Keratinocyte (primary cell): ENCODE measurements at regions not wholly inside any gene's neighbourhood (a gene's known extent, or its start where the extent isn't known, plus 50 kb on each side); places are given as distances from the start of the nearest gene placed in this dataset.
"Not testable (repeated sequence)": the region's sequence is repeated elsewhere in the genome, so short reads cannot be mapped to it uniquely, and the experiment has no call there.

Source experiments
- DNase-seq: peaks from one replicate; pipeline ENCODE4 v3.0.0-alpha.2; 2011; ENCODE audit warnings: low read depth, missing footprints, low spot score
- FAIRE-seq: peaks from 2 replicates; lab custom pipeline; 2011; peaks lifted over from hg19 to GRCh38; lab: Jason Lieb, UNC
- H2AFZ ChIP-seq: 2 replicates; pipeline ENCODE4 v1.6.0; 2012; ENCODE audit warnings: low read length, control low read depth, inconsistent platforms; ENCODE audit not compliant: control insufficient read depth
- H3K27ac ChIP-seq: 2 replicates; pipeline ENCODE4 v1.5.1; 2011; ENCODE audit warnings: low read length; ENCODE audit not compliant: control insufficient read depth, insufficient read depth
- H3K27me3 ChIP-seq: 3 replicates; pipeline ENCODE4 v1.6.0; 2011; ENCODE audit warnings: low read length; ENCODE audit not compliant: control insufficient read depth, insufficient read depth; ENCODE audit errors: extremely low read depth
- H3K36me3 ChIP-seq, 2 experiments: 2 replicates in 1 of 2; 3 replicates in 1 of 2; pipeline ENCODE4 v1.5.1; 2011; ENCODE audit warnings: low read length in 2 of 2, mild to moderate bottlenecking in 1 of 2; ENCODE audit not compliant: control insufficient read depth in 2 of 2, insufficient read depth in 2 of 2; ENCODE audit errors: extremely low read depth in 1 of 2
- H3K4me1 ChIP-seq: 3 replicates; pipeline ENCODE4 v1.5.1; 2011; ENCODE audit warnings: low read length; ENCODE audit not compliant: control insufficient read depth, insufficient read depth; ENCODE audit errors: extremely low read depth
- H3K4me2 ChIP-seq: 3 replicates; pipeline ENCODE4 v1.6.0; 2011; ENCODE audit warnings: low read depth, low read length; ENCODE audit not compliant: control insufficient read depth, insufficient read depth; ENCODE audit errors: extremely low read depth
- H3K4me3 ChIP-seq, 3 experiments: fragments of 200-600 bp in 1 of 3; sonication (generic) in 1 of 3; 2 replicates in 2 of 3; 3 replicates in 1 of 3; pipeline ENCODE4 v1.5.1; 2011 to 2016; ENCODE audit warnings: low read length in 3 of 3, mild to moderate bottlenecking in 3 of 3, control low read depth in 2 of 3, inconsistent platforms in 1 of 3, low read depth in 1 of 3, mixed read lengths in 1 of 3, mixed run types in 1 of 3, moderate library complexity in 1 of 3; ENCODE audit not compliant: control insufficient read depth in 2 of 3, insufficient read depth in 2 of 3; ENCODE audit errors: extremely low read depth in 1 of 3
- H3K79me2 ChIP-seq: 2 replicates; pipeline ENCODE4 v1.6.0; 2012; ENCODE audit warnings: low read length; ENCODE audit not compliant: control insufficient read depth, insufficient read depth
- H3K9ac ChIP-seq: 3 replicates; pipeline ENCODE4 v1.6.0; 2011; ENCODE audit warnings: low read length; ENCODE audit not compliant: control insufficient read depth, insufficient read depth; ENCODE audit errors: extremely low read depth
- H3K9me1 ChIP-seq: 3 replicates; pipeline ENCODE4 v1.6.0; 2011; ENCODE audit warnings: low read length; ENCODE audit not compliant: control insufficient read depth, insufficient read depth; ENCODE audit errors: extremely low read depth
- H3K9me3 ChIP-seq: 2 replicates; pipeline ENCODE4 v1.5.1; 2012; ENCODE audit warnings: low read depth, low read length; ENCODE audit not compliant: control insufficient read depth
- H4K20me1 ChIP-seq: 3 replicates; pipeline ENCODE4 v1.6.0; 2011; ENCODE audit warnings: low read length; ENCODE audit not compliant: control insufficient read depth, insufficient read depth; ENCODE audit errors: extremely low read depth
- EZH2 ChIP-seq: IDR thresholded peaks from one replicate; pipeline ENCODE4 v1.6.1; 2012; ENCODE audit warnings: inconsistent platforms, mild to moderate bottlenecking, low read length, moderate library complexity
- dilution Hi-C: fragments of 300-500 bp; cut with MboI; formaldehyde crosslinking; loops from one replicate; pipeline ENCODE4 v1.7.0; 2020; ENCODE audit warnings: low sequenced_read_pairs; ENCODE audit not compliant: extremely low pct_ligation_motif_present
- TF ChIP-seq, protein P1 (sequence below), 3 experiments: IDR thresholded peaks in 1 of 3; conservative IDR thresholded peaks in 1 of 3; optimal IDR thresholded peaks in 1 of 3; 2 replicates in 2 of 3; 3 replicates in 1 of 3; pipeline versions ENCODE3 to v1.5.1; 2011; ENCODE audit warnings: low read length in 3 of 3, mild to moderate bottlenecking in 3 of 3, moderate library complexity in 2 of 3, control low read depth in 1 of 3, inconsistent platforms in 1 of 3; ENCODE audit not compliant: insufficient read depth in 2 of 3; ENCODE audit errors: extremely low read depth in 1 of 3

DNA sequence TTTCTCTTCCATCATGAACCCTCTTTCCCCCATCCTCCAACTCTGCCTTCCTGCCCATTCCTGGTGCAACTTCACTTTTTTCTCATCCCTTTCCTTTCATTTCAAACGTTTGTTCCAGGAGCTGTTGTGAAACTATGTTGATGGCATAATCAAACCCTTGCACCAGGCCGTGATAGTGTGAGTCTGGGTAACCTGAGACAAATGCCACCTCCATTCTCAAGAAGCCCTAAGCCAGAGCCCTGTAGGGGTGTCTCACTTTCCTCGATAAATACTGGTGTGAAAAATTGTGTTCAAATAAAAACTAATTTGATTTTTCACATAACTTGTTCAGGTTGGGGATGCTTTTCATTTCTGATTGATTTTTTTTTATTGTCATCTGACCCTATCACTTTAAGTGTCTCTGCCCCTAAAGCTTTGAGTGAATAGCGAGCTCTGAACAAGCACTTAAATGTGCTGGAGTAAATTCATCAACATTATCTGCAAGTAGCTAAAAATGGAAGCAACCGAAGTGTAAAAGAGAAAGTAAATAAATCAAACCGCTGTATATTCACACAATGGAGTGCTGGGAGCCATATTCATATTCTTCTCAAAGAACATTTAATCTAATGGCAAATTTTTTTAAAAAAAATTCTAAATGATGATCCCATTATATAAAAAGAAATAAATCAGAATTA lies 303.1 kb upstream of the CDYL start:
- H3K36me3 ChIP-seq, result no peaks in the 10 kb centered on the region
- H3K9me1 ChIP-seq, result no peaks in the 10 kb centered on the region
- no peaks in the 10 kb centered on the region for H3K79me2 ChIP-seq
- H4K20me1 ChIP-seq, result no peaks in the 10 kb centered on the region
- H3K27ac ChIP-seq, result no peak overlapping the region
- TF ChIP-seq, protein P1, sequence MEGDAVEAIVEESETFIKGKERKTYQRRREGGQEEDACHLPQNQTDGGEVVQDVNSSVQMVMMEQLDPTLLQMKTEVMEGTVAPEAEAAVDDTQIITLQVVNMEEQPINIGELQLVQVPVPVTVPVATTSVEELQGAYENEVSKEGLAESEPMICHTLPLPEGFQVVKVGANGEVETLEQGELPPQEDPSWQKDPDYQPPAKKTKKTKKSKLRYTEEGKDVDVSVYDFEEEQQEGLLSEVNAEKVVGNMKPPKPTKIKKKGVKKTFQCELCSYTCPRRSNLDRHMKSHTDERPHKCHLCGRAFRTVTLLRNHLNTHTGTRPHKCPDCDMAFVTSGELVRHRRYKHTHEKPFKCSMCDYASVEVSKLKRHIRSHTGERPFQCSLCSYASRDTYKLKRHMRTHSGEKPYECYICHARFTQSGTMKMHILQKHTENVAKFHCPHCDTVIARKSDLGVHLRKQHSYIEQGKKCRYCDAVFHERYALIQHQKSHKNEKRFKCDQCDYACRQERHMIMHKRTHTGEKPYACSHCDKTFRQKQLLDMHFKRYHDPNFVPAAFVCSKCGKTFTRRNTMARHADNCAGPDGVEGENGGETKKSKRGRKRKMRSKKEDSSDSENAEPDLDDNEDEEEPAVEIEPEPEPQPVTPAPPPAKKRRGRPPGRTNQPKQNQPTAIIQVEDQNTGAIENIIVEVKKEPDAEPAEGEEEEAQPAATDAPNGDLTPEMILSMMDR (optimal IDR thresholded peaks at IDR 0.05 in 1 of 3, IDR thresholded peaks at IDR 0.05 in 1 of 3, conservative IDR thresholded peaks at IDR 0.05 in 1 of 3; ENCODE audit: extremely low read depth in 1 of 3, insufficient read depth in 2 of 3, low read length in 3 of 3), result no peak
- TF ChIP-seq EZH2, result no peak
- H3K27me3 ChIP-seq, result no peaks in the 10 kb centered on the region
- no peak for DNase-seq
- peaks cover 7% of the 10 kb centered on the region for H3K9me3 ChIP-seq
- FAIRE-seq, result no peak
- no peaks in the 10 kb centered on the region for H3K4me1 ChIP-seq
- no peak overlapping the region for H3K4me2 ChIP-seq
- no peak overlapping the region for H3K9ac ChIP-seq
- no peak overlapping the region for H3K4me3 ChIP-seq
- dilution Hi-C loops, result no loop called here
- H2AFZ ChIP-seq, result no peak overlapping the region

- Histone ChIP-seq H3K27ac (no peak overlapping the region), H3K79me2 (no peaks in the 10 kb centered on the region), H3K4me2 (no peak overlapping the region), H3K4me3 (no peak overlapping the region), H3K9me3 (peaks cover 7% of the 10 kb centered on the region), H2AFZ (no peak overlapping the region), H3K9ac (no peak overlapping the region), H3K9me1 (no peaks in the 10 kb centered on the region), H4K20me1 (no peaks in the 10 kb centered on the region), H3K36me3 (no peaks in the 10 kb centered on the region), H3K4me1 (no peaks in the 10 kb centered on the region), H3K27me3 (no peaks in the 10 kb centered on the region)
- dilution Hi-C loops, result no loop called here
- DNase-seq, result no peak
- no peak for FAIRE-seq
- no peak for TF ChIP-seq EZH2
- TF ChIP-seq, protein P1 (optimal IDR thresholded peaks at IDR 0.05 in 1 of 3, IDR thresholded peaks at IDR 0.05 in 1 of 3, conservative IDR thresholded peaks at IDR 0.05 in 1 of 3; ENCODE audit: extremely low read depth in 1 of 3, insufficient read depth in 2 of 3, low read length in 3 of 3), result no peak
Measured at GRCh38 chr6:4472222-4472621, 304.0 kb upstream of the CDYL start.

DNA sequence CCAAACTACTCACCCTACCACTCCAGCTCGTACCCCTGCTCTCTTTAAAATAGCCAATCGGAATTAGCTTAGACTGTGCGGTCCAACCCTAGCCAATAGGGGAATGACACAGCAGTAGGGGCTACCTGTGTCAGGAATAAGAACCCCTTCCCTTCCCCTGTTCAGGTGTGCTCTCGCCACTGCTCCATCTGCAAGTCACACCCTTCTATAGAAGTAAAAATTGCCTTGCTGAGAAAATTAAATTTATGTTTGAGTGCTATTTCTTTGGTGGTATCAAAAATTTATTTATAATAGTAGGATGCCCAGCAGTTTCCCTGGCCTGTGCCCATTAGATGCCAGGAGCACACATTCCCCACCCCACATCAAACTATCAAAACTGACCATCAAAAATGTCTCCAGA lies 304.7 kb upstream of the CDYL start:
- H3K79me2 ChIP-seq, H3K9me1 ChIP-seq, H3K27ac ChIP-seq, H3K4me1 ChIP-seq, H3K4me2 ChIP-seq, DNase-seq, FAIRE-seq, H3K27me3 ChIP-seq, H3K4me3 ChIP-seq, H3K9ac ChIP-seq, H3K9me3 ChIP-seq, H3K36me3 ChIP-seq, dilution Hi-C loops, H4K20me1 ChIP-seq, H2AFZ ChIP-seq: not testable (repeated sequence)
